Right renal cortex interstitium (tissue), 3 donors: ENCODE measurements at regions not wholly inside any gene's neighbourhood (a gene's known extent, or its start where the extent isn't known, plus 50 kb on each side); places are given as distances from the start of the nearest gene placed in this dataset.

Experiments used
- DNase-seq, 3 donors: peaks; one replicate each; pipeline ENCODE4 v3.0.0-alpha.2; 2013; ENCODE audit warnings: low read depth in 3 of 3, low spot score in 2 of 3

- no peak for DNase-seq
These were observed 289.1 kb downstream of the TRIB2 start for GRCh38 chr2:13005761-13006335.

- no peak for DNase-seq
These were observed 289.7 kb downstream of the TRIB2 start for GRCh38 chr2:13006426-13006825.

GRCh38 chr2:13006829-13007717 lies 290.3 kb downstream of the TRIB2 start:
- peak; percentile 76 to 82 (median 77) for DNase-seq

- no peak for DNase-seq
These were observed 292.4 kb downstream of the TRIB2 start for GRCh38 chr2:13009027-13009642.

- DNase-seq = no peak
These were observed 293.5 kb downstream of the TRIB2 start for GRCh38 chr2:13010283-13010682.

GRCh38 chr2:13014783-13015182 lies 298.0 kb downstream of the TRIB2 start:
- no peak for DNase-seq

- DNase-seq = no peak
These were observed 299.0 kb downstream of the TRIB2 start for GRCh38 chr2:13015532-13016320.

GRCh38 chr2:13018490-13018889 lies 301.8 kb downstream of the TRIB2 start:
- no peak for DNase-seq

- no peak for DNase-seq
These were observed 303.0 kb downstream of the TRIB2 start for GRCh38 chr2:13019781-13020180.

GRCh38 chr2:13020469-13020868 lies 303.7 kb downstream of the TRIB2 start:
- no peak for DNase-seq

GRCh38 chr2:13021470-13021957 lies 304.8 kb downstream of the TRIB2 start:
- DNase-seq = no peak

- no peak for DNase-seq
These were observed 313.9 kb downstream of the TRIB2 start for GRCh38 chr2:13030606-13031005.

- DNase-seq = no peak
These were observed 318.1 kb downstream of the TRIB2 start for GRCh38 chr2:13034861-13035260.

GRCh38 chr2:13035866-13036265 lies 319.1 kb downstream of the TRIB2 start:
- DNase-seq = no peak

- no peak for DNase-seq
These were observed 323.3 kb downstream of the TRIB2 start for GRCh38 chr2:13040043-13040442.

GRCh38 chr2:13046557-13047165 lies 329.9 kb downstream of the TRIB2 start:
- DNase-seq = no peak

- no peak for DNase-seq
These were observed 334.0 kb downstream of the TRIB2 start for GRCh38 chr2:13050764-13051163.

- no peak for DNase-seq
These were observed 335.8 kb downstream of the TRIB2 start for GRCh38 chr2:13052547-13052946.

GRCh38 chr2:13056259-13056843 lies 339.6 kb downstream of the TRIB2 start:
- DNase-seq = no peak

GRCh38 chr2:13057671-13058070 lies 340.9 kb downstream of the TRIB2 start:
- DNase-seq = no peak
